Breast epithelium (tissue), 4 donors: ENCODE measurements at regions not wholly inside any gene's neighbourhood (a gene's known extent, or its start where the extent isn't known, plus 50 kb on each side); places are given as distances from the start of the nearest gene placed in this dataset.

Experiments used
- DNase-seq, 2 donors: peaks; one replicate each; pipeline ENCODE4 v3.0.0-alpha.2; 2019; ENCODE audit warnings: low spot score in 2 of 2
- H3K27ac ChIP-seq, 2 donors: fragments of 200-600 bp; sonication (generic) in 1 of 2; one replicate each; pipeline ENCODE4 v1.5.1; 2016 to 2019; ENCODE audit warnings: mild to moderate bottlenecking in 1 of 2
- H3K27me3 ChIP-seq, 2 donors: fragments of 200-600 bp; sonication (generic) in 1 of 2; one replicate each; pipeline versions ENCODE4 v1.5.1 to v1.6.0; 2017 to 2019; ENCODE audit warnings: control low read depth in 1 of 2, mild to moderate bottlenecking in 1 of 2
- H3K36me3 ChIP-seq: fragments of 200-600 bp; one replicate; pipeline ENCODE4 v1.5.1; 2019
- H3K4me1 ChIP-seq, 2 donors: fragments of 200-600 bp; sonication (generic); one replicate each; pipeline ENCODE4 v1.5.1; 2016 to 2019; ENCODE audit warnings: control low read depth in 1 of 2
- H3K4me3 ChIP-seq, 3 donors: fragments of 200-600 bp; sonication (generic); 1 replicate in 2 of 3; 2 replicates in 1 of 3; pipeline ENCODE4 v1.5.1; 2016 to 2019; ENCODE audit warnings: mild to moderate bottlenecking in 3 of 3, moderate library complexity in 2 of 3
- H3K9me3 ChIP-seq, 2 donors: fragments of 200-600 bp; sonication (generic) in 1 of 2; one replicate each; pipeline ENCODE4 v1.5.1; 2016 to 2019; ENCODE audit warnings: control low read depth in 1 of 2
- CTCF ChIP-seq, 3 donors: fragments of 450-650 bp; IDR thresholded peaks; one replicate each; pipeline ENCODE4 v1.5.1; 2016 to 2017; ENCODE audit warnings: antibody characterized with exemption in 3 of 3, mild to moderate bottlenecking in 3 of 3, moderate library complexity in 3 of 3
- POLR2A ChIP-seq: fragments of 450-650 bp; IDR thresholded peaks from one replicate; pipeline ENCODE4 v1.6.1; 2016; ENCODE audit warnings: antibody characterized with exemption, mild to moderate bottlenecking, moderate library complexity
- POLR2AphosphoS5 ChIP-seq, 3 donors: sonication (generic); formaldehyde crosslinking; IDR thresholded peaks; one replicate each; pipeline ENCODE4 v1.6.1; 2017; ENCODE audit warnings: antibody characterized with exemption in 3 of 3
- intact Hi-C: fragments of 100-400 bp; cut with DNase I; formaldehyde crosslinking; loops from one replicate; pipeline ENCODE4 v1.15.1; 2023; ENCODE audit warnings: low total_unique reads

DNA sequence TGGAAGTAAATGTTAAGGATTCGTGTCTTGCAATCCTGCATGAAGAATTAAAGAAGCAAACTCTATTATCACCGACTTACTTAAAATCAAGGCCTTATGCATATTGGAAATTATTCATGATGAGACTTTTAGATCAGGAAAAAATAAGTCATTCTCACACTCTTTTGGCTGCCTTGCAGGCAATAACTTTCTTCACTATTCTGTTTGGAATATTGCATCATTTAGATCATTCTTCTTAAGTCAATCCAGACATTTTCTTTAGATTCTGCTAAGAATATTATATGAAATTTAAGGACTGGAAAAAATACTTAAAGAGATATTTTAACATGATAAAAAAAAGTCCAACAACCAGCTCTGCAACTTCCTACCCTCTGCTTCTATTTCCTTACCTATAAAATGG lies 245.4 kb downstream of the LRRN1 start:
- no peaks in the 10 kb centered on the region for H3K4me1 ChIP-seq
- H3K27ac ChIP-seq = no peak overlapping the region
- no peaks in the 10 kb centered on the region for H3K9me3 ChIP-seq
- DNase-seq = no peak
- no peak overlapping the region for H3K4me3 ChIP-seq
- no peaks in the 10 kb centered on the region for H3K36me3 ChIP-seq
- no peak for TF ChIP-seq POLR2A
- H3K27me3 ChIP-seq = no peaks in the 10 kb centered on the region
- intact Hi-C loops = no loop called here

DNA sequence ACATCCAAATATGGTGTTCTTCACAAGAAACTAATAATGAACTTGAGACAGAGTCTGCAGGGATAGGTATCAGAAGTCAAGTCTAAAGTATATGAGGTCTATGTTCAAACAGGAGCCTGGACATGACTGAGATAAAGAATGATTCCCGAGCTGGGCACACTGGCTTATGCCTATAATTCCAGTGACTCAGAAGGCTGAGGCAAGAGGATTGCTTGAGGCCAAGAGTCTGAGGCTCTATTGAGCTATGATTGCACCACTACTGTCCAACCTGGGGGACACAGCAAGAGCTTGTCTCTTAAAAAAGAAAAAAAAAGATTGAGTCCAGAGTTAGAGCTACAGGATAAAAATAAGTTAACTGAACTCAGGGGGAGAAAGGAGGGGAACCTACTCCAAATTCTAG lies 246.5 kb downstream of the LRRN1 start:
- Histone ChIP-seq H3K27ac (no peak overlapping the region), H3K4me1 (no peaks in the 10 kb centered on the region), H3K36me3 (no peaks in the 10 kb centered on the region), H3K9me3 (no peaks in the 10 kb centered on the region), H3K4me3 (no peak overlapping the region), H3K27me3 (no peaks in the 10 kb centered on the region)
- no peak for DNase-seq
- intact Hi-C loops = no loop called here
- TF ChIP-seq POLR2A (no peak), POLR2AphosphoS5 (IDR thresholded peaks at IDR 0.05) (no peak), CTCF (IDR thresholded peaks at IDR 0.05) (no peak)

GRCh38 chr3:4047366-4047765 lies 248.1 kb downstream of the LRRN1 start:
- TF ChIP-seq CTCF (IDR thresholded peaks at IDR 0.05) (no peak), POLR2AphosphoS5 (IDR thresholded peaks at IDR 0.05) (no peak), POLR2A (no peak)
- no peaks in the 10 kb centered on the region for H3K27me3 ChIP-seq
- no peaks in the 10 kb centered on the region for H3K4me1 ChIP-seq
- H3K36me3 ChIP-seq = no peaks in the 10 kb centered on the region
- no peak overlapping the region for H3K4me3 ChIP-seq
- H3K9me3 ChIP-seq = no peaks in the 10 kb centered on the region
- intact Hi-C loops = no loop called here
- DNase-seq = no peak
- no peak overlapping the region for H3K27ac ChIP-seq

GRCh38 chr3:4052706-4053105 lies 250.5 kb upstream of the SETMAR start:
- DNase-seq = no peak
- H3K4me3 ChIP-seq = no peak overlapping the region
- no peaks in the 10 kb centered on the region for H3K9me3 ChIP-seq
- H3K4me1 ChIP-seq = no peaks in the 10 kb centered on the region
- H3K36me3 ChIP-seq = no peaks in the 10 kb centered on the region
- H3K27me3 ChIP-seq = no peaks in the 10 kb centered on the region
- no peak overlapping the region for H3K27ac ChIP-seq
- intact Hi-C loops = no loop called here
- TF ChIP-seq POLR2AphosphoS5 (IDR thresholded peaks at IDR 0.05) = no peak

DNA sequence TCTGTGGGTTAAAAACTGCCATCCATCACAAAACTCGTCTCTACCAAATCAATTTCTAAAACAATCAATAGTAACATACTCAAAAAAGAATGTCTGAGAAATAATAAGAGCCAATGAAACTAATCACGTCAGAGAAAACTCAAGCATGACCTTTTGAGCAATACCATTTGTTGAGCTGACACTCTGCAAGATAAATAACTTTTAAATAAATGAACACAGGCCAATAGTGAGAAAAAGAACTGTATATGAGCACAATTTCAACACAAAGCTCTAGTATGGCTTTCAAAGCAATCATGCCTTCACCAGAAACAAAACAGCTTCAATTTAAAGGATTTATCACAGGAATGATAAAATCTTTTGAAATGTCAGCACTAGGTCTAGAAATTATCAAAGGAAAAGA lies 249.2 kb upstream of the SETMAR start:
- DNase-seq = no peak
- no peaks in the 10 kb centered on the region for H3K36me3 ChIP-seq
- intact Hi-C loops = no loop called here
- TF ChIP-seq POLR2AphosphoS5 (IDR thresholded peaks at IDR 0.05) (no peak), POLR2A (no peak), CTCF (IDR thresholded peaks at IDR 0.05) (no peak)
- no peak overlapping the region for H3K4me3 ChIP-seq
- H3K27ac ChIP-seq = no peak overlapping the region
- no peaks in the 10 kb centered on the region for H3K27me3 ChIP-seq
- H3K4me1 ChIP-seq = no peaks in the 10 kb centered on the region
- H3K9me3 ChIP-seq = no peaks in the 10 kb centered on the region

- Histone ChIP-seq H3K9me3 (no peaks in the 10 kb centered on the region), H3K27ac (no peak overlapping the region), H3K4me3 (no peak overlapping the region), H3K36me3 (no peaks in the 10 kb centered on the region), H3K4me1 (no peaks in the 10 kb centered on the region), H3K27me3 (no peaks in the 10 kb centered on the region)
- TF ChIP-seq CTCF (IDR thresholded peaks at IDR 0.05) (no peak), POLR2AphosphoS5 (IDR thresholded peaks at IDR 0.05) (no peak), POLR2A (no peak)
- intact Hi-C loops = no loop called here
- no peak for DNase-seq
Observed at GRCh38 chr3:4060064-4060463, 243.1 kb upstream of the SETMAR start.
